ENCODE measurements at regions not wholly inside any gene's neighbourhood (a gene's known extent, or its start where the extent isn't known, plus 50 kb on each side); places are given as distances from the start of the nearest gene placed in this dataset.
"Not testable (repeated sequence)": the region's sequence is repeated elsewhere in the genome, so short reads cannot be mapped to it uniquely, and the experiment has no call there.

DNA sequence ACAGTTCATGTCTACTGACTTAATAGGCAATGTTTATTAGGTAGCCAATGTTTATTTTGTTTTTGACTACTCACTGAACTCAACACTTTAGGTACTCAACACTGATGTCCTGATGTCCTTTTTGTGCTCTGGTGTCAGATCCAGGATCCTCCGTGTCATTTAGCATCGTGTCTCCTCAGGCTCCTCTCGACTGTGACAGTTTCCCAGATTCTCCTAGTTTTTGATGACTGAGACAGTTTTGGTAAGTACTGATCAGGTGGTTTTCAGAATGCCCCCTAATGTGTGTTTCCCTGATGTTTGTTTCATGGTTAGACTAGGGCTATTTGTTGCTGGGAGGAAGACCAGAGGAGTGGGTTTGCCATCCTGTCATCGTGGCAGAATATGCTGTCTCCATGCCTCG lies 719.7 kb upstream of the SOX11 start:
- peaks cover 0 to 7% (median 1%) of the 10 kb centered on the region in 8 donors for H3K9me3 Mint-ChIP-seq
- no peak for DNase-seq
- H3K36me3 Mint-ChIP-seq: no peaks in the 10 kb centered on the region
- H3K4me1 Mint-ChIP-seq: no peaks in the 10 kb centered on the region
- Histone ChIP-seq H3K4me3 (ENCODE audit: low read length in 2 of 2) (no peak overlapping the region), H3K27ac (ENCODE audit: low read depth, low read length) (no peak overlapping the region), H3K27me3 (ENCODE audit: insufficient read depth, low read length) (no peaks in the 10 kb centered on the region), H3K9me3 (ENCODE audit: control insufficient read depth in 1 of 2, low read length in 2 of 2) (no peaks in the 10 kb centered on the region), H3K4me1 (ENCODE audit: insufficient read depth, low read length) (no peaks in the 10 kb centered on the region), H3K36me3 (ENCODE audit: insufficient read depth, low read length) (no peaks in the 10 kb centered on the region)
- ChIA-PET POLR2A (ENCODE audit: partially characterized antibody) (no interaction called here), CTCF (ENCODE audit: partially characterized antibody) (no interaction called here)
- intact Hi-C loops (cut with micrococcal nuclease): no loop called here
- H3K4me3 Mint-ChIP-seq: no peak overlapping the region
- no peak overlapping the region for H3K27ac Mint-ChIP-seq
- H3K27me3 Mint-ChIP-seq: no peaks in the 10 kb centered on the region

DNA sequence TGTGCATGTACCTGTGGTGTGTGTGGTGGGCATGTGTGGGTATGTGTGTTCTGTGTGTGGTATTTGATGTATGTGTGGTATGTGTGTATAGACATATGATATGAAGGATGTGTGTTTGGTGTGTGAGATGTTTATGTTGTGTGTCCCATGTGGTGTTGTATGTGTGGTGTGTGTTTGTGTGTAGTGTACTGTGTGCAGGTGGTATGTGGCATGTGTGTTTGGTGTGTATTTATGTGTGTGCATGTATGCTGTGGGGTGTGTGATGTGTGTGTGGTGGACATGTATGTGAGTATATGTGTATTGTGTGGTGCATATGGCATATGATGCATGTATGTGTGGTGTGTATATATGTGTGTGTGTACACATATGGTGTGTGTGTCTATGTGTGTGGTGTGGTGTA lies 718.8 kb upstream of the SOX11 start:
- peaks cover 0 to 7% (median under 1%) of the 10 kb centered on the region in 8 donors for H3K9me3 Mint-ChIP-seq
- H3K36me3 ChIP-seq (ENCODE audit: insufficient read depth, low read length): no peaks in the 10 kb centered on the region
- no peaks in the 10 kb centered on the region for H3K4me1 ChIP-seq (ENCODE audit: insufficient read depth, low read length)
- H3K4me3 ChIP-seq (ENCODE audit: low read length in 2 of 2): no peak overlapping the region
- intact Hi-C loops (cut with micrococcal nuclease): no loop called here
- H3K27me3 ChIP-seq (ENCODE audit: insufficient read depth, low read length): no peaks in the 10 kb centered on the region
- H3K4me1 Mint-ChIP-seq: no peaks in the 10 kb centered on the region
- no peak overlapping the region for H3K27ac Mint-ChIP-seq
- no peak for DNase-seq
- no peaks in the 10 kb centered on the region for H3K9me3 ChIP-seq (ENCODE audit: control insufficient read depth in 1 of 2, low read length in 2 of 2)
- no peak overlapping the region for H3K27ac ChIP-seq (ENCODE audit: low read depth, low read length)
- CTCF ChIA-PET (ENCODE audit: partially characterized antibody): no interaction called here
- H3K36me3 Mint-ChIP-seq: no peaks in the 10 kb centered on the region
- H3K4me3 Mint-ChIP-seq: no peak overlapping the region
- POLR2A ChIA-PET (ENCODE audit: partially characterized antibody): no interaction called here
- no peaks in the 10 kb centered on the region for H3K27me3 Mint-ChIP-seq

DNA sequence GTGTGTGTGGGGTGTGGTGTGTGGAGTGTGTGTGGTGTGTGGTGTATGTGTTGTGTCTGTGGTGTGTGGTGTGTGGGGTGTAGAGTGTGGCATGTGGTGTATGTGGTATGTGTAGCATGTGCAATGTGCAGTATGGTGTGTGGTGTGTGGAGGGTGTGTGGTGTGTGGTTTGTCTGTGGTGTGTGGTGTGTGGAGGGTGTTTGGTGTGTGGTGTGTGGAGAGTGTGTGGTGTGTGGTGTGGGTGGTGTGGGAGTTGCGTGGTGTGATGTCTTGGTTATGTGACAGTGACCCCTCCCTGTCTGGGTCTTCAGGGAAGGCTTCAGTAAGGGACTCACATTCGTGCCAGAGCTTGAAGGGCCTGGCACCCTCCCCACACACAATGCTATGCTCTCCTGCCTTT lies 718.2 kb upstream of the SOX11 start:
- ChIA-PET POLR2A (ENCODE audit: partially characterized antibody) (no interaction called here), CTCF (ENCODE audit: partially characterized antibody) (no interaction called here)
- no peaks in the 10 kb centered on the region for H3K27me3 Mint-ChIP-seq
- H3K36me3 Mint-ChIP-seq: no peaks in the 10 kb centered on the region
- no peaks in the 10 kb centered on the region for H3K36me3 ChIP-seq (ENCODE audit: insufficient read depth, low read length)
- no peaks in the 10 kb centered on the region for H3K4me1 Mint-ChIP-seq
- no peak overlapping the region for H3K4me3 ChIP-seq (ENCODE audit: low read length in 2 of 2)
- DNase-seq: no peak
- no peaks in the 10 kb centered on the region for H3K27me3 ChIP-seq (ENCODE audit: insufficient read depth, low read length)
- H3K9me3 ChIP-seq (ENCODE audit: control insufficient read depth in 1 of 2, low read length in 2 of 2): no peaks in the 10 kb centered on the region
- H3K27ac Mint-ChIP-seq: no peak overlapping the region
- H3K9me3 Mint-ChIP-seq: peaks cover 0 to 7% (median 2%) of the 10 kb centered on the region in 8 donors
- no peak overlapping the region for H3K4me3 Mint-ChIP-seq
- H3K27ac ChIP-seq (ENCODE audit: low read depth, low read length): no peak overlapping the region
- H3K4me1 ChIP-seq (ENCODE audit: insufficient read depth, low read length): no peaks in the 10 kb centered on the region
- intact Hi-C loops (cut with micrococcal nuclease): no loop called here

DNA sequence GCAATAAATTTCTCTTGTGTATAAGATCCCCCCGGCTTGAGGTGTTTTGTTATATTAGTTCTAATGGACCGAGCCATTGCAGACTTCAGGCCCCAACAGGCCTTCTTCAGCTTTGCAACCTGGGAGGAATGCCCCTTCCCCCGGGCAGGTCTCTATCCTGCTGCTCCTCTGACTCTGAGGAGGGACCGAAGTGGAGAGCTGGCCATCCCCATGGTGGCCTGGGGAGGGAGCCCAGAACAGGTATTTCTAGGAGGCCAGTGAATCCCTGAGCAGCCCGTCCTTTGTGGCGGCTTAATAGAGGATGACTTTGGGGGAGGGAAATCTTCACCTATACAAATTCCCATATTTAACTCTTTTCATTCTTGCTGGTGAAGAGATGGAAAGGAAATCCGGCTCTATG lies 715.8 kb upstream of the SOX11 start:
- H3K4me3 ChIP-seq (ENCODE audit: low read length in 2 of 2): no peak overlapping the region
- DNase-seq: no peak
- H3K4me1 Mint-ChIP-seq: no peaks in the 10 kb centered on the region
- H3K36me3 ChIP-seq (ENCODE audit: insufficient read depth, low read length): no peaks in the 10 kb centered on the region
- H3K27me3 Mint-ChIP-seq: no peaks in the 10 kb centered on the region
- H3K9me3 ChIP-seq (ENCODE audit: control insufficient read depth in 1 of 2, low read length in 2 of 2): no peaks in the 10 kb centered on the region
- no peak overlapping the region for H3K4me3 Mint-ChIP-seq
- H3K27ac ChIP-seq (ENCODE audit: low read depth, low read length): no peak overlapping the region
- no peak overlapping the region for H3K27ac Mint-ChIP-seq
- CTCF ChIA-PET (ENCODE audit: partially characterized antibody): no interaction called here
- POLR2A ChIA-PET (ENCODE audit: partially characterized antibody): no interaction called here
- H3K27me3 ChIP-seq (ENCODE audit: insufficient read depth, low read length): no peaks in the 10 kb centered on the region
- H3K36me3 Mint-ChIP-seq: no peaks in the 10 kb centered on the region
- H3K4me1 ChIP-seq (ENCODE audit: insufficient read depth, low read length): no peaks in the 10 kb centered on the region
- H3K9me3 Mint-ChIP-seq: peaks cover 0 to 10% (median 3%) of the 10 kb centered on the region in 8 donors
- intact Hi-C loops (cut with micrococcal nuclease): no loop called here

DNA sequence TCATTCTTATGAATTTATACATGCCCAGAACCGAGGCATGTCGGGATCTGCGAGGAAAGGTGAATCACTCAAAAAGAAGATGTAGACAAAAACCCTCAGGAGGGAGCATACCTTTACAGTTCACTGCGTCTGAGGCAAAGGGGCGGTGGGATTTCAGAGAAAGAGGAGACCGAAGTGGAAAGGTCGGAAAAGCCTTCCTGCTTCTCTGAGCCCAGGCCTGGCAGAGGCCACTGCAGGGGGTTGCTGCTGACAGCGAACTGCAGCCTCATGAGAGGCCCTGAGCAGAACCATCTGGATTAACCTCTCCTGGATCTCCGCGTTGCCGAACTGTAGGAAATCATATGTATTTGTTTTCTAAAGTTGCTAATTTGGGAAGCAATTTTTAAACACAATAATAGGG lies 713.1 kb upstream of the SOX11 start:
- intact Hi-C loops (cut with micrococcal nuclease): no loop called here
- Mint-ChIP-seq H3K4me3 (no peak overlapping the region), H3K27me3 (no peaks in the 10 kb centered on the region), H3K9me3 (peaks cover 0 to 10% (median 3%) of the 10 kb centered on the region in 8 donors), H3K27ac (no peak overlapping the region), H3K4me1 (no peaks in the 10 kb centered on the region), H3K36me3 (no peaks in the 10 kb centered on the region)
- no peak overlapping the region for H3K27ac ChIP-seq (ENCODE audit: low read depth, low read length)
- no peaks in the 10 kb centered on the region for H3K9me3 ChIP-seq (ENCODE audit: control insufficient read depth in 1 of 2, low read length in 2 of 2)
- POLR2A ChIA-PET (ENCODE audit: partially characterized antibody): no interaction called here
- CTCF ChIA-PET (ENCODE audit: partially characterized antibody): no interaction called here
- DNase-seq: no peak
- no peaks in the 10 kb centered on the region for H3K27me3 ChIP-seq (ENCODE audit: insufficient read depth, low read length)
- no peaks in the 10 kb centered on the region for H3K4me1 ChIP-seq (ENCODE audit: insufficient read depth, low read length)
- H3K36me3 ChIP-seq (ENCODE audit: insufficient read depth, low read length): no peaks in the 10 kb centered on the region
- H3K4me3 ChIP-seq (ENCODE audit: low read length in 2 of 2): no peak overlapping the region

DNA sequence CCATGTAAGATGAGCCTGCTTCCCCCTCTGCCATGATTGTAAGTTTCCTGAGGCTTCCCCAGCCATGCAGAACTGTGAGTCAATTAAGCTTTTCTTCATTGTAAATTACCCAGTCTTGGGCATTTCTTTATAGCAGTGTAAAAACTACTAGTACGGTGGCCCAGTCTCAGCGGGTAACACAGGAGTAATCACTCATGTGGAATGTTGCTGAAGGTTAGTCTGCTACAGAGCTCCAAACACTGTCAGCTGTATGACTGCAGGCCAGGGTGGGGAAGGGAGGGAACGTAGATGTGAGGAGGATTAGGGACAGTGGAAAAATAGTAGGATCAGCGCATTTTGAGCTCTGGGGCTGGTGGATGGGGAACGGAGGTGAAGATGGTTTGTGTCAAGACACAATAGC lies 711.2 kb upstream of the SOX11 start:
- Histone ChIP-seq H3K4me3 (ENCODE audit: low read length in 2 of 2) (no peak overlapping the region), H3K36me3 (ENCODE audit: insufficient read depth, low read length) (no peaks in the 10 kb centered on the region), H3K27me3 (ENCODE audit: insufficient read depth, low read length) (no peaks in the 10 kb centered on the region), H3K27ac (ENCODE audit: low read depth, low read length) (no peak overlapping the region), H3K4me1 (ENCODE audit: insufficient read depth, low read length) (no peaks in the 10 kb centered on the region), H3K9me3 (ENCODE audit: control insufficient read depth in 1 of 2, low read length in 2 of 2) (no peaks in the 10 kb centered on the region)
- ChIA-PET POLR2A (ENCODE audit: partially characterized antibody) (no interaction called here), CTCF (ENCODE audit: partially characterized antibody) (no interaction called here)
- intact Hi-C loops (cut with micrococcal nuclease): no loop called here
- Mint-ChIP-seq H3K4me1 (no peaks in the 10 kb centered on the region), H3K36me3 (no peaks in the 10 kb centered on the region), H3K27me3 (no peaks in the 10 kb centered on the region), H3K9me3 (peaks cover 0 to 8% (median 5%) of the 10 kb centered on the region in 8 donors), H3K4me3 (no peak overlapping the region), H3K27ac (no peak overlapping the region)
- no peak for DNase-seq

DNA sequence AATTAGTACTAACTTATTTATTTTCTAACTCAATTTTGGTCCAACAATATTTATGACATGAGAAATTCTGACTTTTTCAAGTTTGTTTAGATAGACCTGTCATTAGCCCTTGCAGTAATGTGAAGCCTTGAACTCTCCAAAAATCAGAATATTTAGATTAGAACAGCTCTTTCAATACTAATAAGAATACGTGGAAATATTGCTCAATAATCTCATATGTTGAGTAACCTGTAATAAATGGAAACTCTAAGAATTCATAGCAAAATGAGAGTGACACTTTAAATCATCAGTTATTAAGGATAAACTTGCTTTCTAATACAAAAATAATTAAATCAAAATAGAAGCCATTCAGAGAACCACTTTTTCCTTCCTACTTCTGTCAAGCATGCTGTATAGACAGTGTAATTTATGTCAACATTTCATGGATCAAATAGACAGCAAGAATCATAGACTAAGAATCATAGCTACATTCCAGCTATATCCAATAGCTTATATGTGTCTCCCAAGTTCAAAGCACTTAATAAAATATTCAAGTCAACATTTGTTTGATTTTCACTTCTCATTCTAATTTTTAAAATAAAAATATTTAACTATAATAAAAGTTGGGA lies 710.3 kb upstream of the SOX11 start:
- H3K4me1 Mint-ChIP-seq: no peaks in the 10 kb centered on the region
- H3K9me3 Mint-ChIP-seq: peaks cover 0 to 8% (median 5%) of the 10 kb centered on the region in 8 donors
- Histone ChIP-seq H3K27ac (ENCODE audit: low read depth, low read length) (no peak overlapping the region), H3K27me3 (ENCODE audit: insufficient read depth, low read length) (no peaks in the 10 kb centered on the region), H3K36me3 (ENCODE audit: insufficient read depth, low read length) (no peaks in the 10 kb centered on the region), H3K9me3 (ENCODE audit: control insufficient read depth in 1 of 2, low read length in 2 of 2) (no peaks in the 10 kb centered on the region), H3K4me1 (ENCODE audit: insufficient read depth, low read length) (no peaks in the 10 kb centered on the region), H3K4me3 (ENCODE audit: low read length in 2 of 2) (no peak overlapping the region)
- CTCF ChIA-PET (ENCODE audit: partially characterized antibody): no interaction called here
- POLR2A ChIA-PET (ENCODE audit: partially characterized antibody): no interaction called here
- H3K4me3 Mint-ChIP-seq: no peak overlapping the region
- DNase-seq: no peak
- intact Hi-C loops (cut with micrococcal nuclease): no loop called here
- H3K36me3 Mint-ChIP-seq: no peaks in the 10 kb centered on the region
- no peak overlapping the region for H3K27ac Mint-ChIP-seq
- H3K27me3 Mint-ChIP-seq: no peaks in the 10 kb centered on the region

DNA sequence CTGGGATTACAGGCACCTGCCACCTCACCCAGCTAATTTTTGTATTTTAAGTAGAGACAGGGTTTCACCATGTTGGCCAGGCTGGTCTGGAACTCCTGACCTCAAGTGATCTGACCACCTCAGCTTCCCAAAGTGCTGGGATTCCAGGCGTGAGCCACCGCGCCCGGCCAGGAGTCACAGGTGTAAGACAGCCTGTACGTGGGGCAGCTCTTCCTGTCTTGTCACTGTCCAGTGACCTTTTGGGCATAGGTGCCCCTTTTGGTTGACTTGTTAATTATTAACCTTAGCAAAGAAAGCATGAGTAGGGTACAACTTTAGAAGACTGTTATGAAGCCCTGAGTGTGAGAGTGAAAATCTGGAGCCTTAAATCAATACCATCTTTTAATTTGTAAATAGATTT lies 703.7 kb upstream of the SOX11 start:
- H3K4me3 ChIP-seq (ENCODE audit: low read length in 2 of 2); H3K4me1 ChIP-seq (ENCODE audit: insufficient read depth, low read length); CTCF ChIA-PET (ENCODE audit: partially characterized antibody); H3K27me3 ChIP-seq (ENCODE audit: insufficient read depth, low read length); H3K27me3 Mint-ChIP-seq; H3K9me3 ChIP-seq (ENCODE audit: control insufficient read depth in 1 of 2, low read length in 2 of 2); H3K27ac ChIP-seq (ENCODE audit: low read depth, low read length); H3K27ac Mint-ChIP-seq; H3K36me3 Mint-ChIP-seq; intact Hi-C loops (cut with micrococcal nuclease); DNase-seq; H3K36me3 ChIP-seq (ENCODE audit: insufficient read depth, low read length); POLR2A ChIA-PET (ENCODE audit: partially characterized antibody); H3K4me1 Mint-ChIP-seq; H3K4me3 Mint-ChIP-seq: not testable (repeated sequence)
- peaks cover 0 to 11% (median 4%) of the 10 kb centered on the region in 8 donors for H3K9me3 Mint-ChIP-seq

Measured in CD4-positive, alpha-beta memory T cell (primary cell).